RKO (cell line): ENCODE measurements at regions not wholly inside any gene's neighbourhood (a gene's known extent, or its start where the extent isn't known, plus 50 kb on each side); places are given as distances from the start of the nearest gene placed in this dataset.

Source experiments
- DNase-seq: peaks from one replicate; pipeline ENCODE4 v3.0.0-alpha.2; 2016; ENCODE audit warnings: low spot score

DNA sequence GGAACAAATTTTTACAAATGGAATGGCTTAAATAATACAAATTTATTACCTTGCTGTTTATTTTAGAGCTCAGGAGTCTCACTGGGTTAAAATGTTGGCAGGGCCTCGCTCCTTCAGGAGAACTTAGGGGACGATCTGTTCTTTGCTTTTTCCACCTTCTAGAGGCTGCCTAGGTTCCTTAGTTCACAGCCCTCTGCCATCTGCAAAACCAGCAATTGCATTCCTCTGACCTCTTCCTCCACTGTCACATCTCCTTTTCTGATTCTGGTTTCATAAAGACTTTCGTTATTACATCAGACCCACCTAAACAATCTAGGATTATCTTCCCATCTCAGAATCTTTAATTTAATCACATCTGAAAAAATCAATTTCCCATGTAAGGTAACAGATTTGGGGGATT is 249.6 kb upstream of the SPRY2 start:
- DNase-seq = no peak

- peak; percentile 10 for DNase-seq
Observed at GRCh38 chr13:80586356-80586755, 245.4 kb upstream of the SPRY2 start.

DNA sequence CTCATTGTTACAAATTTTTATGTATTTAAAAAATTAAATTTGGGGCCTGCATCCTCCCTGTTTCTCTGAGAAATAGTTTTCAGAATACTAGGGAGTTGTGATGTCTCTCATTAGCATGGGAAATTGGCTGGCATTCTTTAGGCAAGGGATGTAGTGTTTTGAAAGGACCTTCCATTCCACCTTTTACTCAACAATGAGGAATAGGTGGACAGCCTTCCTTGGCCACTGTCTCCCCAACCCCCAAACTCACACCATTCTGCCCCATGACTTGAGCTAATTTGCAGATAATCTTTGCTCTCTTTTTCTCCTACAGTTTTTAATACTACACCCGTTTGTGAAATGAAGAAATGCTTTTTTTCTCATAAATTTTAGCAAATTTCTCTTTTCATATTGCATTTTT is 244.6 kb upstream of the SPRY2 start:
- DNase-seq = no peak

DNA sequence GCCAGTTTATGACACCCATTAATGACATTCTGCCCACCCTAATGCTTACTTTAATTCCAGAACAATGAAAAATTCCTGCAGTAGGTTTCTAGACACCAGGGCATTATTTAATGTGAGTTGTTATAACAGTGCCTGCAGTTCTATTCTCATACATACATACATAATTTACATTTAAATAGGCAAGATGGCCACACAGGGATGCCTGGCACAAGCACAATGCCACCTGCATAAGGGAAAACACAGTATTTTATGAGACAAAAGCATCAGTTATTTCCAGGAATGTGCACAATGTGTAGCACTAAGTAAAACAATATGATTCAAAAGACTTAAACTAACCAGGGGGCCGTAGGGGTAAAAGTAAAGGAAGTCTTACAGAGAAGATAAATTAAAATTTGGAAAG is 243.9 kb upstream of the SPRY2 start:
- DNase-seq = no peak

DNA sequence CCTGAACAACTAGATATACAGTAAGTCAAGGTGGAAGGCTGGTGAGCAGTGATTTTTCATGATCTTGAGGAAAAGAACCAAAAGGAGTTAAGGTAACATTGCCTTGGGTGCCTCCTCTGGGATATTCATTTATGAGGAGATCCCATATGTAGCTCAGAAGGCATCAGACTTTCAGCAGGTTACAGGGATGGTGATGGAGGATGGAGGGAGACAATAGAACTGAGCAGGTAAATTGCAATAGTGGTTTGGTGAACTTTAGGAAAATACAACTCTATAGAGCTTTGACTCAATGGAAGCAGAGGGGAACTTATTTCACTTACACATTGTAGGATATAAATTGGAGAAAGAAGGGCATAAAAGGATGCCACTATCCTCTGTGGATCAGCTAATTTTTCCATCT is 243.4 kb upstream of the SPRY2 start:
- no peak for DNase-seq

DNA sequence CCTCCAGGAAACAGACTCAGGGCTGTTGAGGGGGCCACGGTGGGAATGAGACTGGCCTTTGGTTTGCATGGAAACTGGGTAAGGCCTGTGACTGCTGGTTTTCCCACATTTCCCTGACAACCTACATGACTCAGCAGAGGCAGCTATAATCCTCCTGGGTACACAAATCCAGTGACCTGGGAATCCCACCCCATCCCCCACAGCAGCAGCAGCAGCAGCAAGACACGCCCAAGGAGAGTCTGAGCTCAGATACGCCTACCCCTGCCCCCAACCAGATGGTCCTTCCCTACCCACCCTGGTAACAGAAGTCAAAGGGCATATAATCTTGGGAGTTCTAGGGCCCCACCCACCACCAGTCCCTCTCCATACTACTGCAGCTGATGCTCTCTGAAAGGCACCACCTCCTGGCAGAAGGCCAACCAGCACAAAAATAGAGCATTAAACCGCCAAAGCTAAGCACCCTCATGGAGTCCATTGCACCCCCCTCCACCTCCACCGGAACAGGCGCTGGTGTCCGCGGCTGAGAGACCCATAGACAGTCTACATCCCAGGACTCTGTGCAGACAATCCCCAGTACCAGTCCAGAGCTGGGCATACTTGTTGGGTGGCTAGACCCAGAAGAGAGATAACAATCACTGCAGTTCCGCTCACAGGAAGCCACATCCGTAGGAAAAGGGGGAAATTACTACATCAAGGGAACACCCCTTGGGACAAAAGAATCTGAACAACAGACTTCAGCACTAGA is 237.2 kb upstream of the SPRY2 start:
- no peak for DNase-seq

DNA sequence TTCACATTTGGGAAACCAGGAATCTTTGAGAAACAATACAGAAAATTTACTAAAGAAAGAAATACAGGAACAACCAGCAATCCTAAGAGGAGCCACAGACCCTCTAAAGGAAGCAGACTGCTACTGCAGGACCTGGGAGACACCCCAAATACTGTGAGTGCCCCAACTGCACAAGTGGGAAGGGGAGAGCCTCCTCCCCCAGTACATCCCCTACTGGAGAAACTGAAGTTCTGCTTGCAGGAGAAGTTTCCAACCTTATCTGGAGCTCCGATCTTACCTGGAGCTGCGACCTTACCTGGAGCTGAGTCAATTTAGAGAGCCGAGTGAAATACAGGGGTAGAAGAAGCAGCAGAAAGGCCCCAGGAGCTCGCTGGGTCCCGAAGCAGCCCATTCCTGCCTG is 236.4 kb upstream of the SPRY2 start:
- DNase-seq = no peak

GRCh38 chr13:80574113-80574850 is 233.4 kb upstream of the SPRY2 start:
- DNase-seq = no peak

GRCh38 chr13:80572923-80573316 is 232.0 kb upstream of the SPRY2 start:
- DNase-seq = no peak

GRCh38 chr13:80572308-80572922 is 231.5 kb upstream of the SPRY2 start:
- DNase-seq = no peak

DNA sequence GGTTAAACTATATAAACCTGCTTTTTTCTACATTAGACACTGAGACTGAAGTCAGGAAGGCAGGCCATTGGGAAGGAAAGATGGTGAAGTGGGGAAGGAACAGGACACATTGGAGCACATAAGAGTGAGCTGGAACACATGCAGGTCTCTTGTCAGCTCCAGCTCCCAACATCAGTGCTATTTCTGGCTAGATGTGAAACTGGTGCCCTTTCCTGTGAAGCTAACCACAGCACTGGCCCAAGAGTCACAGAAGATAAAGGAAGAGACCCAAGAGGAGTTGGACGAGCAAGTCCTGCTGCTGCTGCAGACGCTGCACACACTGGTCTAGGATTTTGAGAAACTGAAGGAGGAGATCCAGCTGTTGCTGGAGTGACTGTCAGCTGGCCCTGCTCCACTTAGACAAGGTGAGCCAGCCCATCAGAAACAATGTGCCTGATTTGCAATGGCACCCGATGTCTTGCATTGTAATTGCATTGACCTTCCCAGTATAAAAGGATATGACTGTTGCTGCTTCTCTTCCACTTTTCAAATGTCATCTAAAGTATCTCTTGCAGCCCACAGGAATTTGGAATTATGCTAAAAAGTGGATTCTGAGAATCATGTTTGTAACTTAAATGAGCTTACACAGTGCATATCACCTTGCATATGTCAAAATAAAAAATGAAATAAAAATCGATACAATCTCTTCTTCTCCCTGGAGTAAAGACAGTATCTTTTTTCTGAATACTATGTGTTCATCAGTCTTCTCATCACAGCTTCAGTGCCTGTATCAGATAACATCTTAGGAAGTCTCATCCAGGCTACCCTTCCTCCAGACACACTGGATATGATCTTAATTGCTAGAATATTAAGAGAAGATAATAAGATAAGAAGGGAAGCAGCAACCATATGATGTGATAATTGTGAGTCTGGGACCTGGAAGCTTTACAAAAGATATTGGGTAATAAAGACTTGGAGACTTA is 230.7 kb upstream of the SPRY2 start:
- DNase-seq = no peak

GRCh38 chr13:80563439-80563838 is 222.5 kb upstream of the SPRY2 start:
- no peak for DNase-seq

- DNase-seq = no peak
Observed at GRCh38 chr13:80562433-80563156, 221.7 kb upstream of the SPRY2 start.

DNA sequence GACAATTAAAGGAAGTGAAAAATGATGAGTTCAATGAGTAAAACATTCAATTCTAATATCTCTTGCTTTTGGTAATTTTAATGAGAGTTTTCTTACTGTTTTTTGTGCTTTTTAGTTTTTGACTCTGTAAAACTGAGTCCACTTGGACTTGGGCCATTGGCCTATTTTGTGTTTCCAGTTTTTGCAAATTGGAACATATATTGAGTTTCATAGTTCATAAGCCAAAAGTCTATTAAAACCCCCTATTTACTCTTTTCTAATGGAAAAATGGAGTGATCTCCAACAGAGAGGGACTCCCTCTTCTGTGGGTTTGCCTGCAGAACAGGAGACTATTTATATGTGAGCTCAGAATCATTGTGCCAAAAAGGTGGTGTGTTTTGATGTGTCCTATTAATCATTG is 219.7 kb upstream of the SPRY2 start:
- DNase-seq = no peak

GRCh38 chr13:80559944-80560343 is 219.0 kb upstream of the SPRY2 start:
- no peak for DNase-seq

GRCh38 chr13:80558074-80558473 is 217.1 kb upstream of the SPRY2 start:
- DNase-seq = no peak

DNA sequence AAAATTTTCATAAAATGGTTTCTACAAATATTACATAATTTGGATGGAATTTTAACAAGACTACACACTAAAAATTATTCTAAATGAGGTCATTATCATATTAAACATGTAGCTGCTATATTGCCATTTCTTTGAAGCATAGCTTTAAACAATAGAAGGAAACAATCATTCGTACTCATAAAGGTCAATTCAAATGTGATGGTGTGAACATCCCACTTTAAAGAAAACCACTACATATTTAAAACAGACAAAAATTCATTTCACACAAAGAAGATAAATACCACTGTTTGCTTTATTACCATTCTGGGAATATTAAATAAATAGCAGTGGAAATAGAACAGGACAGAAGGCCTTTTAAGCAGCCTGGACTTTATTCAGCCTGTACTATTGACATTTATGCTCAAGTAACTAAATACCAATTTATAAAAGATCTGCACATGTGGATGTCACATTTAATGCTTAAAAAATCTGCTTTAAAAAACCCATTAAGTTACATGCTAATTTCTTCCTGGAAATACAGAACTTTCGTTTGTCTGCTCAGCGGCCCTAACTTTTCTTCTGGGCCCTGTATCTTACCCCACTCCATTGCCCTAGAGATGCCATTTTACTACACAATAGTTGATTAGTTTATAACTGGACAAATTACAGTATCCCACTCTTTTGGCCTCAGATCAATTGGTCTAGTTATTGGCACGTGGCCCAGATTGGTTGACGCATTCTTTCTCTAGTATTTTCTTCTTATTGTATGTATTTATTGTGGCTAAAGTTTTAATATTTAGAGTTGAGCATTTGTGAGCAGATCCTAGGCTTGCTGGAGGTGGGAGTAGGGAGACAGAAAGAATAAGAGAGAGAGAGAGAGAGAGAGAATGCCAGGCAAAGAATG is 215.1 kb upstream of the SPRY2 start:
- no peak for DNase-seq

DNA sequence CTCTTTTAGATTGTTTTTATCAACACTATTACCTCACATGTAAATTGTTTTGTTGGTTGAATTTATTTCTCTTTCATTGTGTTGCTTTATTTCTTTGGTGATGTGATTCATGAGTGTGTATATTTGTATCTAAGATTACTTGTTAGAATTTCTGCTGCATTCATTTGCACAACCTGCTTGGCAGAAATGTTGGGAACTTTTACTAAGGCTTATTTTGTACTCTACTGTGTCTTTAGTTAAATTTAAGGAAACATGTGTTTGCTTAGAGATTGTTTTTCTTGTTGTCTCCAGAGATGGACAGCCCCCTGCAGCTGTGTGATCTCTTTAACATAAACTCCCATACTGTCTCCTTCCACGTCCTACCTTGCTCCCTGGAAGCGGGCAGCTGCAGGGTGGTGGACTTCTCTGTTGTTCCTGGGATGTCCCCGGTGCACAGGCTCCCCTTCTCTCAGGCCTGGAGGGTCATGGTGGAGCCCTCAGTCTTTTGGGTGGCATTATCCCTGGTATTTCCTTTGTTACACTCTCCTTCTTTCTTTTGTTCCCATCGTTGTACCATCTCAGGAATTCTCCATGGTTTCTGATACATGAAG is 212.0 kb upstream of the SPRY2 start:
- no peak for DNase-seq

GRCh38 chr13:80551650-80552497 is 210.9 kb upstream of the SPRY2 start:
- no peak for DNase-seq
